ENCODE measurements at regions not wholly inside any gene's neighbourhood (a gene's known extent, or its start where the extent isn't known, plus 50 kb on each side); places are given as distances from the start of the nearest gene placed in this dataset.
A peak's percentile ranks its signal among the peaks of the same experiment; 100 is the strongest.

GRCh38 chr11:47916361-47916841 lies 64.0 kb upstream of the PTPRJ start:
- BruUV-seq (replicated peaks): no TSS peak
- intact Hi-C loops (cut with micrococcal nuclease; ENCODE audit: unreplicated experiment): no loop called here
- no peak for DNase-seq (ENCODE audit: low spot score)
- no peaks in the 10 kb centered on the region for H3K79me2 ChIP-seq (ENCODE audit: insufficient read depth, low read depth, low read length)
- no peaks in the 10 kb centered on the region for H4K20me1 ChIP-seq (ENCODE audit: insufficient read depth, low read length)
- ChIA-PET CTCF (ENCODE audit: unreplicated experiment) (no interaction called here), POLR2A (interaction anchor here (0.5 to 2.0 kb wide), 3 partner anchors 29 to 103 kb away, joined by 3 to 5 read pairs (median 4); no protein-coding TSS in a partner anchor)
- H2AFZ ChIP-seq (ENCODE audit: low read length): no peak overlapping the region
- H3K27ac ChIP-seq (ENCODE audit: low read depth, low read length, poor library complexity, severe bottlenecking): no peak overlapping the region
- no peak overlapping the region for H3K4me3 ChIP-seq (ENCODE audit: low read depth, low read length, poor library complexity, severe bottlenecking)
- H3K4me1 ChIP-seq (ENCODE audit: insufficient read depth, low read length, poor library complexity, severe bottlenecking): peaks cover 71% of the 10 kb centered on the region
- H3K9me2 ChIP-seq (ENCODE audit: insufficient read depth, low read length): no peaks in the 10 kb centered on the region
- H3K4me2 ChIP-seq (ENCODE audit: low read length): peak overlapping the region; percentile 66
- no peaks in the 10 kb centered on the region for H3K36me3 ChIP-seq (ENCODE audit: insufficient read depth, low read length)
- TF ChIP-seq, protein P1, sequence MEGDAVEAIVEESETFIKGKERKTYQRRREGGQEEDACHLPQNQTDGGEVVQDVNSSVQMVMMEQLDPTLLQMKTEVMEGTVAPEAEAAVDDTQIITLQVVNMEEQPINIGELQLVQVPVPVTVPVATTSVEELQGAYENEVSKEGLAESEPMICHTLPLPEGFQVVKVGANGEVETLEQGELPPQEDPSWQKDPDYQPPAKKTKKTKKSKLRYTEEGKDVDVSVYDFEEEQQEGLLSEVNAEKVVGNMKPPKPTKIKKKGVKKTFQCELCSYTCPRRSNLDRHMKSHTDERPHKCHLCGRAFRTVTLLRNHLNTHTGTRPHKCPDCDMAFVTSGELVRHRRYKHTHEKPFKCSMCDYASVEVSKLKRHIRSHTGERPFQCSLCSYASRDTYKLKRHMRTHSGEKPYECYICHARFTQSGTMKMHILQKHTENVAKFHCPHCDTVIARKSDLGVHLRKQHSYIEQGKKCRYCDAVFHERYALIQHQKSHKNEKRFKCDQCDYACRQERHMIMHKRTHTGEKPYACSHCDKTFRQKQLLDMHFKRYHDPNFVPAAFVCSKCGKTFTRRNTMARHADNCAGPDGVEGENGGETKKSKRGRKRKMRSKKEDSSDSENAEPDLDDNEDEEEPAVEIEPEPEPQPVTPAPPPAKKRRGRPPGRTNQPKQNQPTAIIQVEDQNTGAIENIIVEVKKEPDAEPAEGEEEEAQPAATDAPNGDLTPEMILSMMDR (conservative IDR thresholded peaks at IDR 0.05; ENCODE audit: low read length): no peak
- no peak for TF ChIP-seq EZH2phosphoT487 (IDR thresholded peaks at IDR 0.05; ENCODE audit: borderline replicate concordance, low read depth, low read length)
- H3K9me3 ChIP-seq (ENCODE audit: low read length): no peaks in the 10 kb centered on the region

- no peaks in the 10 kb centered on the region for H3K36me3 ChIP-seq (ENCODE audit: insufficient read depth, low read length)
- peaks cover 66% of the 10 kb centered on the region for H3K4me1 ChIP-seq (ENCODE audit: insufficient read depth, low read length, poor library complexity, severe bottlenecking)
- peak overlapping the region; percentile 23 for H3K4me3 ChIP-seq (ENCODE audit: low read depth, low read length, poor library complexity, severe bottlenecking)
- no peak overlapping the region for H3K27ac ChIP-seq (ENCODE audit: low read depth, low read length, poor library complexity, severe bottlenecking)
- H3K9me2 ChIP-seq (ENCODE audit: insufficient read depth, low read length): no peaks in the 10 kb centered on the region
- ChIA-PET POLR2A (interaction anchor here (1.0 to 1.2 kb wide), 2 partner anchors 9 to 46 kb away, joined by 3 to 4 read pairs; no protein-coding TSS in a partner anchor), CTCF (ENCODE audit: unreplicated experiment) (no interaction called here)
- TF ChIP-seq, protein P1 (conservative IDR thresholded peaks at IDR 0.05; ENCODE audit: low read length): no peak
- no peak for TF ChIP-seq EZH2phosphoT487 (IDR thresholded peaks at IDR 0.05; ENCODE audit: borderline replicate concordance, low read depth, low read length)
- H2AFZ ChIP-seq (ENCODE audit: low read length): no peak overlapping the region
- no TSS peak for BruUV-seq (replicated peaks)
- H3K79me2 ChIP-seq (ENCODE audit: insufficient read depth, low read depth, low read length): no peaks in the 10 kb centered on the region
- no peaks in the 10 kb centered on the region for H4K20me1 ChIP-seq (ENCODE audit: insufficient read depth, low read length)
- H3K9me3 ChIP-seq (ENCODE audit: low read length): no peaks in the 10 kb centered on the region
- DNase-seq (ENCODE audit: low spot score): no peak
- intact Hi-C loops (cut with micrococcal nuclease; ENCODE audit: unreplicated experiment): no loop called here
- H3K4me2 ChIP-seq (ENCODE audit: low read length): peak overlapping the region; percentile 66
Observed at GRCh38 chr11:47915783-47916182, 64.6 kb upstream of the PTPRJ start.

DNA sequence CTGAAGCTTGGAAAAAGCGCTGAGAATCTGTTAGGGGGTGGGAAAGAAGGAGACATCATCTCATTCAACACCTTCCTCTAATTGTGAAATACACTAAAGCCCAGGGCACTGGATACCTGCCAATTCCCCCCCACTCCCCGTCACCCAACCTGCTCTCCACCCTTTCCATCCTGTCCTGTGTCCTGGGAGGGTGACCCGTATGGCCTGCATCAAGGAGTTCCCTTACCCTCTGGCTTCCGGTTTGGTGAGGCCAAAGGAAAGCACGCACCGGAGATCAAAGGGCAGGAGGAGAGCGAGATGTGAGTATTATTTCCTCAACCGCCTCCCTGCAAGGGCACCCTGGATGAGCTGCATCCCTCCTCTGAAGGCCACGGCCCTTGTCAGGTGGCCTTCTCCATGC lies 65.0 kb upstream of the PTPRJ start:
- H3K27ac ChIP-seq (ENCODE audit: low read depth, low read length, poor library complexity, severe bottlenecking): no peak overlapping the region
- CTCF ChIA-PET (ENCODE audit: unreplicated experiment): no interaction called here
- no peak overlapping the region for H2AFZ ChIP-seq (ENCODE audit: low read length)
- no peaks in the 10 kb centered on the region for H4K20me1 ChIP-seq (ENCODE audit: insufficient read depth, low read length)
- H3K9me3 ChIP-seq (ENCODE audit: low read length): no peaks in the 10 kb centered on the region
- POLR2A ChIA-PET: interaction anchor here (1.0 kb wide), 1 partner anchor 8 kb away, joined by 4 read pairs; no protein-coding TSS in a partner anchor
- intact Hi-C loops (cut with micrococcal nuclease; ENCODE audit: unreplicated experiment): no loop called here
- H3K4me2 ChIP-seq (ENCODE audit: low read length): peak overlapping the region; percentile 66
- DNase-seq (ENCODE audit: low spot score): peak; percentile 61
- H3K9me2 ChIP-seq (ENCODE audit: insufficient read depth, low read length): no peaks in the 10 kb centered on the region
- TF ChIP-seq, protein P1 (conservative IDR thresholded peaks at IDR 0.05; ENCODE audit: low read length): no peak
- no peak for TF ChIP-seq EZH2phosphoT487 (IDR thresholded peaks at IDR 0.05; ENCODE audit: borderline replicate concordance, low read depth, low read length)
- no TSS peak for BruUV-seq (replicated peaks)
- no peaks in the 10 kb centered on the region for H3K36me3 ChIP-seq (ENCODE audit: insufficient read depth, low read length)
- H3K4me3 ChIP-seq (ENCODE audit: low read depth, low read length, poor library complexity, severe bottlenecking): peak overlapping the region; percentile 23
- H3K4me1 ChIP-seq (ENCODE audit: insufficient read depth, low read length, poor library complexity, severe bottlenecking): peaks cover 62% of the 10 kb centered on the region
- H3K79me2 ChIP-seq (ENCODE audit: insufficient read depth, low read depth, low read length): no peaks in the 10 kb centered on the region
